ENCODE measurements at regions not wholly inside any gene's neighbourhood (a gene's known extent, or its start where the extent isn't known, plus 50 kb on each side); places are given as distances from the start of the nearest gene placed in this dataset.

GRCh38 chr14:44108601-44109000, 398.5 kb downstream of the FSCB start:
- Mint-ChIP-seq H3K27ac (no peak overlapping the region), H3K36me3 (no peaks in the 10 kb centered on the region), H3K4me3 (no peak overlapping the region)

GRCh38 chr14:44107156-44107555, 399.9 kb downstream of the FSCB start:
- H3K27me3 Mint-ChIP-seq, result no peaks in the 10 kb centered on the region
- H3K27ac Mint-ChIP-seq, result no peak overlapping the region
- H3K4me1 Mint-ChIP-seq, result no peaks in the 10 kb centered on the region
- DNase-seq, result no peak
- H3K36me3 Mint-ChIP-seq, result no peaks in the 10 kb centered on the region
- no peak overlapping the region for H3K4me3 Mint-ChIP-seq
- peaks cover 12% of the 10 kb centered on the region for H3K9me3 Mint-ChIP-seq

More at GRCh38 chr14:44108601-44109000, 398.5 kb downstream of the FSCB start:
- no peaks in the 10 kb centered on the region for H3K4me1 Mint-ChIP-seq
- peaks cover 12% of the 10 kb centered on the region for H3K9me3 Mint-ChIP-seq
- H3K27me3 Mint-ChIP-seq, result no peaks in the 10 kb centered on the region
- no peak for DNase-seq

GRCh38 chr14:44099743-44100488, 407.2 kb downstream of the FSCB start:
- peaks cover 2% of the 10 kb centered on the region for H3K9me3 Mint-ChIP-seq
- DNase-seq, result no peak
- no peak overlapping the region for H3K4me3 Mint-ChIP-seq
- no peak overlapping the region for H3K27ac Mint-ChIP-seq
- no peaks in the 10 kb centered on the region for H3K36me3 Mint-ChIP-seq
- no peaks in the 10 kb centered on the region for H3K4me1 Mint-ChIP-seq
- H3K27me3 Mint-ChIP-seq, result no peaks in the 10 kb centered on the region

- no peaks in the 10 kb centered on the region for H3K36me3 Mint-ChIP-seq
- no peaks in the 10 kb centered on the region for H3K4me1 Mint-ChIP-seq
- H3K9me3 Mint-ChIP-seq, result peaks cover 6% of the 10 kb centered on the region
- no peaks in the 10 kb centered on the region for H3K27me3 Mint-ChIP-seq
- DNase-seq, result no peak
- H3K4me3 Mint-ChIP-seq, result no peak overlapping the region
- no peak overlapping the region for H3K27ac Mint-ChIP-seq
Observed at GRCh38 chr14:44081146-44081545, 425.9 kb downstream of the FSCB start.

- Mint-ChIP-seq H3K27me3 (no peaks in the 10 kb centered on the region), H3K9me3 (peaks cover 6% of the 10 kb centered on the region), H3K36me3 (no peaks in the 10 kb centered on the region), H3K27ac (no peak overlapping the region), H3K4me3 (no peak overlapping the region), H3K4me1 (no peaks in the 10 kb centered on the region)
- DNase-seq, result no peak
Observed at GRCh38 chr14:44070046-44070445, 437.0 kb downstream of the FSCB start.

- no peaks in the 10 kb centered on the region for H3K27me3 Mint-ChIP-seq
- DNase-seq, result no peak
- H3K4me1 Mint-ChIP-seq, result no peaks in the 10 kb centered on the region
- peaks cover 2% of the 10 kb centered on the region for H3K9me3 Mint-ChIP-seq
- H3K4me3 Mint-ChIP-seq, result no peak overlapping the region
- no peak overlapping the region for H3K27ac Mint-ChIP-seq
- H3K36me3 Mint-ChIP-seq, result no peaks in the 10 kb centered on the region
Observed at GRCh38 chr14:44053422-44053821, 453.7 kb downstream of the FSCB start.

GRCh38 chr14:44041700-44042099, 465.4 kb downstream of the FSCB start:
- no peaks in the 10 kb centered on the region for H3K36me3 Mint-ChIP-seq
- H3K4me3 Mint-ChIP-seq, result no peak overlapping the region
- DNase-seq, result no peak

GRCh38 chr14:44040561-44040960, 466.5 kb downstream of the FSCB start:
- no peak overlapping the region for H3K27ac Mint-ChIP-seq

More at GRCh38 chr14:44041700-44042099, 465.4 kb downstream of the FSCB start:
- Mint-ChIP-seq H3K4me1 (no peaks in the 10 kb centered on the region), H3K9me3 (peaks cover 7% of the 10 kb centered on the region), H3K27ac (no peak overlapping the region), H3K27me3 (no peaks in the 10 kb centered on the region)

GRCh38 chr14:44036248-44036647, 470.8 kb downstream of the FSCB start:
- Mint-ChIP-seq H3K9me3 (peaks cover 7% of the 10 kb centered on the region), H3K27ac (no peak overlapping the region), H3K4me3 (no peak overlapping the region), H3K4me1 (no peaks in the 10 kb centered on the region), H3K27me3 (no peaks in the 10 kb centered on the region), H3K36me3 (no peaks in the 10 kb centered on the region)
- DNase-seq, result no peak

More at GRCh38 chr14:44040561-44040960, 466.5 kb downstream of the FSCB start:
- no peak for DNase-seq
- no peak overlapping the region for H3K4me3 Mint-ChIP-seq
- no peaks in the 10 kb centered on the region for H3K36me3 Mint-ChIP-seq
- H3K27me3 Mint-ChIP-seq, result no peaks in the 10 kb centered on the region
- H3K9me3 Mint-ChIP-seq, result peaks cover 5% of the 10 kb centered on the region
- H3K4me1 Mint-ChIP-seq, result no peaks in the 10 kb centered on the region

GRCh38 chr14:44035707-44036106, 471.4 kb downstream of the FSCB start:
- no peak for DNase-seq
- Mint-ChIP-seq H3K9me3 (peaks cover 7% of the 10 kb centered on the region), H3K4me3 (no peak overlapping the region), H3K27me3 (no peaks in the 10 kb centered on the region), H3K27ac (no peak overlapping the region), H3K4me1 (no peaks in the 10 kb centered on the region), H3K36me3 (no peaks in the 10 kb centered on the region)

GRCh38 chr14:44030831-44031383, 476.2 kb downstream of the FSCB start:
- H3K9me3 Mint-ChIP-seq, result peaks cover 2% of the 10 kb centered on the region
- H3K27ac Mint-ChIP-seq, result no peak overlapping the region
- no peaks in the 10 kb centered on the region for H3K36me3 Mint-ChIP-seq
- H3K4me3 Mint-ChIP-seq, result no peak overlapping the region
- H3K27me3 Mint-ChIP-seq, result no peaks in the 10 kb centered on the region
- H3K4me1 Mint-ChIP-seq, result no peaks in the 10 kb centered on the region
- DNase-seq, result no peak

- H3K4me3 Mint-ChIP-seq, result no peak overlapping the region
- no peaks in the 10 kb centered on the region for H3K4me1 Mint-ChIP-seq
- no peaks in the 10 kb centered on the region for H3K36me3 Mint-ChIP-seq
- no peak overlapping the region for H3K27ac Mint-ChIP-seq
- H3K9me3 Mint-ChIP-seq, result peaks cover 2% of the 10 kb centered on the region
- DNase-seq, result no peak
- H3K27me3 Mint-ChIP-seq, result no peaks in the 10 kb centered on the region
Observed at GRCh38 chr14:44029933-44030332, 477.1 kb downstream of the FSCB start.

GRCh38 chr14:44027397-44027796, 479.7 kb downstream of the FSCB start:
- H3K9me3 Mint-ChIP-seq, result peaks cover 7% of the 10 kb centered on the region
- H3K4me3 Mint-ChIP-seq, result no peak overlapping the region
- H3K27me3 Mint-ChIP-seq, result no peaks in the 10 kb centered on the region
- no peaks in the 10 kb centered on the region for H3K4me1 Mint-ChIP-seq
- no peak overlapping the region for H3K27ac Mint-ChIP-seq
- no peak for DNase-seq
- no peaks in the 10 kb centered on the region for H3K36me3 Mint-ChIP-seq

- no peaks in the 10 kb centered on the region for H3K27me3 Mint-ChIP-seq
- H3K27ac Mint-ChIP-seq, result no peak overlapping the region
Observed at GRCh38 chr14:44010595-44010994, 496.5 kb downstream of the FSCB start.

GRCh38 chr14:44010071-44010470, 497.0 kb downstream of the FSCB start:
- Mint-ChIP-seq H3K4me1 (no peaks in the 10 kb centered on the region), H3K36me3 (no peaks in the 10 kb centered on the region), H3K27ac (no peak overlapping the region), H3K4me3 (no peak overlapping the region), H3K9me3 (peaks cover 10% of the 10 kb centered on the region), H3K27me3 (no peaks in the 10 kb centered on the region)
- DNase-seq, result no peak

More at GRCh38 chr14:44010595-44010994, 496.5 kb downstream of the FSCB start:
- H3K9me3 Mint-ChIP-seq, result peaks cover 10% of the 10 kb centered on the region
- no peak for DNase-seq
- H3K4me3 Mint-ChIP-seq, result no peak overlapping the region
- no peaks in the 10 kb centered on the region for H3K36me3 Mint-ChIP-seq
- no peaks in the 10 kb centered on the region for H3K4me1 Mint-ChIP-seq

- no peaks in the 10 kb centered on the region for H3K27me3 Mint-ChIP-seq
- H3K36me3 Mint-ChIP-seq, result no peaks in the 10 kb centered on the region
- DNase-seq, result no peak
- H3K4me1 Mint-ChIP-seq, result no peaks in the 10 kb centered on the region
- no peak overlapping the region for H3K4me3 Mint-ChIP-seq
- H3K27ac Mint-ChIP-seq, result no peak overlapping the region
- H3K9me3 Mint-ChIP-seq, result peaks cover 9% of the 10 kb centered on the region
Observed at GRCh38 chr14:44009642-44010041, 497.4 kb downstream of the FSCB start.
